ENCODE measurements at regions not wholly inside any gene's neighbourhood (a gene's known extent, or its start where the extent isn't known, plus 50 kb on each side); places are given as distances from the start of the nearest gene placed in this dataset.

- TF ChIP-seq PBX3 (IDR thresholded peaks at IDR 0.05; ENCODE audit: insufficient replicate concordance, low read depth, low read length) = no peak
- no peak for TF ChIP-seq POLR2A (IDR thresholded peaks at IDR 0.05; ENCODE audit: low read depth, low read length)
- no peak for TF ChIP-seq POLR2AphosphoS5 (IDR thresholded peaks at IDR 0.05; ENCODE audit: low read length)
- TF ChIP-seq CBX3 (IDR thresholded peaks at IDR 0.05; ENCODE audit: borderline replicate concordance, low read depth) = no peak
- no peak for TF ChIP-seq FOXK2 (IDR thresholded peaks at IDR 0.05)
Observed at GRCh38 chr18:73940721-73941120, 206.9 kb downstream of the FBXO15 start (continued).

- 67% methylated on average over 5 of the region's 5 CpGs for WGBS (ENCODE audit: insufficient coverage, insufficient replicate concordance, low lambda C conversion rate, missing lambda C conversion rate)
- RAD21 ChIA-PET (ENCODE audit: unreplicated experiment) = no interaction called here
- no peak overlapping the region for H2AFZ ChIP-seq (ENCODE audit: control insufficient read depth, low read depth, low read length)
- DNase-seq (ENCODE audit: low read depth, low spot score) = no peak
- H3K27ac ChIP-seq (ENCODE audit: control insufficient read depth, insufficient read depth) = no peak overlapping the region
- no peak overlapping the region for H3K4me2 ChIP-seq (ENCODE audit: control insufficient read depth, insufficient read depth)
- SMC1A ChIA-PET (ENCODE audit: uncharacterized antibody, unreplicated experiment) = no interaction called here
- no peak for FAIRE-seq
- BruUV-seq (replicated peaks) = no TSS peak
- no peaks in the 10 kb centered on the region; a peak in 1 of 4 replicates for H3K27me3 ChIP-seq (replicated peaks in 1 of 2; ENCODE audit: control insufficient read depth in 2 of 2, insufficient read depth in 2 of 2, low read length in 1 of 2)
- ATAC-seq = no peak
- in situ Hi-C loops (cut with MboI) (no loop called here), intact Hi-C loops (cut with micrococcal nuclease; ENCODE audit: unreplicated experiment) (no loop called here)
- CTCF ChIA-PET = no interaction called here
- H3K4me1 ChIP-seq (ENCODE audit: control insufficient read depth, insufficient read depth, low read length) = no peaks in the 10 kb centered on the region
- H3K36me3 ChIP-seq (ENCODE audit: control insufficient read depth in 2 of 2, insufficient read depth in 2 of 2, low read length in 1 of 2) = no peaks in the 10 kb centered on the region
- H3K4me3 ChIP-seq = no peak overlapping the region
- POLR2A ChIA-PET = no interaction called here
- no peaks in the 10 kb centered on the region for H3K79me2 ChIP-seq (ENCODE audit: control insufficient read depth, insufficient read depth, low read length)
- TF ChIP-seq ZNF384 (IDR thresholded peaks at IDR 0.05; ENCODE audit: borderline replicate concordance, low read depth, low read length) = no peak
- no peak for TF ChIP-seq SUZ12 (IDR thresholded peaks at IDR 0.05; ENCODE audit: unreplicated experiment)
- no peak for TF ChIP-seq E2F8 (IDR thresholded peaks at IDR 0.05; ENCODE audit: low read depth, partially characterized antibody)
- no peak for TF ChIP-seq TAF1 (IDR thresholded peaks at IDR 0.05; ENCODE audit: borderline replicate concordance, low read depth, low read length)
- no peak for TF ChIP-seq SP1 (IDR thresholded peaks at IDR 0.05; ENCODE audit: low read depth, low read length)
- no peak overlapping the region for H3K9ac ChIP-seq (ENCODE audit: control insufficient read depth, insufficient read depth, low read length)
- H4K20me1 ChIP-seq (ENCODE audit: control insufficient read depth, insufficient read depth) = no peaks in the 10 kb centered on the region
- H3K9me3 ChIP-seq (replicated peaks; ENCODE audit: control insufficient read depth, insufficient read depth, low read length) = no peaks in the 10 kb centered on the region
Observed at GRCh38 chr18:73939391-73939790, 208.2 kb downstream of the FBXO15 start.
